ENCODE measurements at regions not wholly inside any gene's neighbourhood (a gene's known extent, or its start where the extent isn't known, plus 50 kb on each side); places are given as distances from the start of the nearest gene placed in this dataset.
"Not testable (repeated sequence)": the region's sequence is repeated elsewhere in the genome, so short reads cannot be mapped to it uniquely, and the experiment has no call there.

GRCh38 chr3:173342679-173343078, 54.9 kb upstream of the NLGN1 start:
- H3K4me1 ChIP-seq (ENCODE audit: control insufficient read depth, insufficient read depth, low read length) = no peaks in the 10 kb centered on the region
- H3K27me3 ChIP-seq (ENCODE audit: control insufficient read depth, insufficient read depth) = no peaks in the 10 kb centered on the region
- no peaks in the 10 kb centered on the region for H3K9me3 ChIP-seq (ENCODE audit: control insufficient read depth, low read length)
- no peak overlapping the region for H3K27ac ChIP-seq (ENCODE audit: low read length)
- DNase-seq (no peak), ATAC-seq (no peak)
- WGBS = 89% methylated on average over 1 of the region's 1 CpG
- intact Hi-C loops (cut with DNase I) = no loop called here
- no peak overlapping the region for H3K4me3 ChIP-seq (ENCODE audit: low read length)

GRCh38 chr3:173340626-173341025, 56.9 kb upstream of the NLGN1 start:
- intact Hi-C loops (cut with DNase I) = no loop called here
- H3K4me3 ChIP-seq (ENCODE audit: low read length) = no peak overlapping the region
- no peaks in the 10 kb centered on the region for H3K4me1 ChIP-seq (ENCODE audit: control insufficient read depth, insufficient read depth, low read length)
- no peak for DNase-seq
- no peak for ATAC-seq
- 47% methylated on average over 2 of the region's 2 CpGs for WGBS
- no peaks in the 10 kb centered on the region for H3K9me3 ChIP-seq (ENCODE audit: control insufficient read depth, low read length)
- H3K27ac ChIP-seq (ENCODE audit: low read length) = no peak overlapping the region
- H3K27me3 ChIP-seq (ENCODE audit: control insufficient read depth, insufficient read depth) = no peaks in the 10 kb centered on the region

GRCh38 chr3:173336261-173336660, 61.3 kb upstream of the NLGN1 start:
- DNase-seq (no peak), ATAC-seq (no peak)

DNA sequence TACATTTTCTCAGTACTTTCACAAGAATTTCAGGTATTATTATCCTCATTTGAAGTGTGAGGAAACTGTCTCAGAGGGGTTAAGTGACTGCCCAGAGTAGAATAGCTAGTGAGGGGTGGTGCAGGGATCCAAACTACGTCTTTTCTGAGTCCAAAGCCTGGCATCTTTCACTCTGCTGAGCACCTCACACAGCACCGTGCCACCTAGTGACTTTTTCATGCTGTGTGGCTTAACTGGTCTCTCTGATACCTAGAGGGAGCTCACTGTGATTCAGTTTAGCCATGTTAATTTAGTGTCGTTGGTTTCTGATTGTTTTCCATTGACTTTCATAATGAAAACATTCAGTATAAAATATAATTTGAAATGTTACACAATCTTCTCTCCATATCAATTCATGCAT, 91.4 kb upstream of the NLGN1 start:
- H3K4me3 ChIP-seq (ENCODE audit: low read length) = no peak overlapping the region
- no peaks in the 10 kb centered on the region for H3K27me3 ChIP-seq (ENCODE audit: control insufficient read depth, insufficient read depth)
- ATAC-seq (no peak), DNase-seq (no peak)
- WGBS = 53% methylated on average over 3 of the region's 3 CpGs
- no peak overlapping the region for H3K27ac ChIP-seq (ENCODE audit: low read length)
- no peaks in the 10 kb centered on the region for H3K9me3 ChIP-seq (ENCODE audit: control insufficient read depth, low read length)
- intact Hi-C loops (cut with DNase I) = no loop called here
- H3K4me1 ChIP-seq (ENCODE audit: control insufficient read depth, insufficient read depth, low read length) = no peaks in the 10 kb centered on the region

More at GRCh38 chr3:173336261-173336660, 61.3 kb upstream of the NLGN1 start:
- WGBS = 93% methylated on average over 5 of the region's 5 CpGs
- Histone ChIP-seq H3K4me3 (ENCODE audit: low read length) (no peak overlapping the region), H3K9me3 (ENCODE audit: control insufficient read depth, low read length) (no peaks in the 10 kb centered on the region), H3K27ac (ENCODE audit: low read length) (no peak overlapping the region), H3K4me1 (ENCODE audit: control insufficient read depth, insufficient read depth, low read length) (no peaks in the 10 kb centered on the region), H3K27me3 (ENCODE audit: control insufficient read depth, insufficient read depth) (no peaks in the 10 kb centered on the region)
- intact Hi-C loops (cut with DNase I) = no loop called here

DNA sequence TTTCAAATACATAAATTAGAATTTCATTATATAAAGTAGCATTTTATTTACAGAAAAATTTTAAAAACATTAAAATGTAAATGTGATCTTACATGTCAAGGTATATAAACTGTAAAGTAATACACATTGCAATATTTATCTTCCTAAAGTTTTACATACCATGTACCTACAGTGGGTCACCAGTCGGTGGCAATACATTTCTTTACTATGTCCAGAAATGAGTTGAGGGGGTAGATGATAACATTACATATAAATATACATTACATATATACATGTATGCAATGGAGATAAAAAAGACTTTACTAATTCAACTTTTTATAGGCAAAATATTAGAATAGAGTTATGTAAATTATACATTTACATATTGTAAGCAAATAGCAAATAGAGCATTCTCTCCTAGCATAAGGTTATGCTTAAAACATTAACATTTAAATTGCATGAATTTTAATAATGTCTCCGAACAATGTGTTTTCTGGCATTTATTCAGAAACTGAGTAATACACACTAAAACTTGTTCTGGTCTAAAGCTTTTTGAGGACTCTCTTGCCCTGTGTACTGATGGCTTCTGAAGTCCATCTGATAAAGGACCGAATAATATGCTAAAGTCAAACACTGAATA, 93.3 kb upstream of the NLGN1 start:
- 54% methylated on average over 3 of the region's 3 CpGs for WGBS
- H3K4me1 ChIP-seq (ENCODE audit: control insufficient read depth, insufficient read depth, low read length) = no peaks in the 10 kb centered on the region
- intact Hi-C loops (cut with DNase I) = no loop called here
- no peaks in the 10 kb centered on the region for H3K9me3 ChIP-seq (ENCODE audit: control insufficient read depth, low read length)
- no peaks in the 10 kb centered on the region for H3K27me3 ChIP-seq (ENCODE audit: control insufficient read depth, insufficient read depth)
- DNase-seq = no peak
- no peak overlapping the region for H3K27ac ChIP-seq (ENCODE audit: low read length)
- no peak overlapping the region for H3K4me3 ChIP-seq (ENCODE audit: low read length)
- ATAC-seq = no peak

- Histone ChIP-seq H3K4me1 (ENCODE audit: control insufficient read depth, insufficient read depth, low read length) (no peaks in the 10 kb centered on the region), H3K9me3 (ENCODE audit: control insufficient read depth, low read length) (no peaks in the 10 kb centered on the region), H3K27ac (ENCODE audit: low read length) (no peak overlapping the region), H3K27me3 (ENCODE audit: control insufficient read depth, insufficient read depth) (no peaks in the 10 kb centered on the region), H3K4me3 (ENCODE audit: low read length) (no peak overlapping the region)
- 59% methylated on average over 5 of the region's 5 CpGs for whole genome bisulfite sequencing
- intact Hi-C loops (cut with DNase I) = no loop called here
- ATAC-seq (no peak), DNase-seq (no peak)
Observed at GRCh38 chr3:173301647-173302046, 95.9 kb upstream of the NLGN1 start.

DNA sequence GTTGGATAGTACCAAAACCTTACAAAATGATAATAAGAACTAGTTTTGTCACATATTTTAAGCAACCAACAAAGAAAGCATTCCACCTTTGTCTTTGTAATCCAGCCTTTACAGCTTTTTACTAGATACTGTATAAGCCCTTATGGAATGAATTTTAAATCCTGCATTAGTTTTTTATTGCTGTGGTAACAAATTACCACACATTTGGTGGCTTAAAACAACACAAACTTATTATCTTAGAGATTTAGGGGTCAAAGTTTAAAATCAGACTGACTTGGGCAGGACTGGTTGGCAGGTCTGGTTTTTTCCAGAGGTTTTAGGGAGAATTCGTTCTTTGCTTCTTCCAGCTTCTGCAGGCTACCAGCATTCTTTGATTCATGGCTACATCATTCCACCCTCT, 108.5 kb upstream of the NLGN1 start:
- no peak for ATAC-seq
- WGBS = 46% methylated on average over 1 of the region's 1 CpG

DNA sequence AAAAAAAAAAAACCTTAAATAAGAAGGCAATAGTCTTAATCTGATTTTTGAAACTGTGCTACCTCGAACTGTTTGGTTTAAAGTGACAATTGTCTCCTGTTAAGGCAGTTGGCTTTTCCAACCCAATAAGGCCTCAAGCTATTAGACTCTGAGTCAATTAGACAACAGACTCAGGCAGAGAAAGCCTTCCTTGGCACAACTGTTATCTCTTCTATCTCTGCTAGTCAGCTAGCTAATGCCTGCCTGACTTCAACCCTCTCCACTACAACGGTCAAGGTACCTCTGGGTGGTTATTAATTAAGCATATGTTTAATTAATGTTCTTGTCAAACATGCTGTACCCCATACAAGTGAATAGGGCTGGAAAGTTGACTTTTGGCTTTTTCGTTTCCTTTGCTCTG, 110.2 kb upstream of the NLGN1 start:
- Histone ChIP-seq H3K27ac (ENCODE audit: low read length) (no peak overlapping the region), H3K4me3 (ENCODE audit: low read length) (no peak overlapping the region), H3K27me3 (ENCODE audit: control insufficient read depth, insufficient read depth) (no peaks in the 10 kb centered on the region), H3K4me1 (ENCODE audit: control insufficient read depth, insufficient read depth, low read length) (no peaks in the 10 kb centered on the region), H3K9me3 (ENCODE audit: control insufficient read depth, low read length) (no peaks in the 10 kb centered on the region)
- intact Hi-C loops (cut with DNase I) = no loop called here
- WGBS = 76% methylated on average over 3 of the region's 3 CpGs
- ATAC-seq = no peak
- no peak for DNase-seq

More for the DNA sequence above, 108.5 kb upstream of the NLGN1 start:
- no peak overlapping the region for H3K4me3 ChIP-seq (ENCODE audit: low read length)
- intact Hi-C loops (cut with DNase I) = no loop called here
- no peaks in the 10 kb centered on the region for H3K9me3 ChIP-seq (ENCODE audit: control insufficient read depth, low read length)
- H3K27ac ChIP-seq (ENCODE audit: low read length) = no peak overlapping the region
- no peak for DNase-seq
- H3K27me3 ChIP-seq (ENCODE audit: control insufficient read depth, insufficient read depth) = no peaks in the 10 kb centered on the region
- no peaks in the 10 kb centered on the region for H3K4me1 ChIP-seq (ENCODE audit: control insufficient read depth, insufficient read depth, low read length)

DNA sequence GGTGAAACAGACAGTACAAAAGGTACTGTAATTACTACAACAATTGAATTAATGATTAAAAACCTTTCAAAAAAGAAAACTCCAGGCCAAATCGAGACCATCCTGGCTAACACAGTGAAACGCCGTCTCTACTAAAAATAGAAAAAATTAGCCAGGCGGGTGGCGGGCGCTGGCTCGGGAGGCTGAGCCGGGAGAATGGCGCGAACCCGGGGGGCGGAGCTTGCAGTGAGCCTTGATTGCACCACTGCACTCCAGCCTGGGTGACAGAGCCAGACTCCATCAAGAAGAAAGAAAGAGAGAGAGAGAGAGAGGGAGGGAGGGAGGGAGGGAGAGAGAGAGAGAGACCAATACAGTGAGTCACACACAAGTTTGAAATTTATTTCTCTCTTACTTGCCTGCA, 111.0 kb upstream of the NLGN1 start:
- 96% methylated on average over 12 of the region's 12 CpGs for WGBS
- H3K4me1 ChIP-seq (ENCODE audit: control insufficient read depth, insufficient read depth, low read length); H3K4me3 ChIP-seq (ENCODE audit: low read length); H3K27ac ChIP-seq (ENCODE audit: low read length); ATAC-seq; DNase-seq; intact Hi-C loops (cut with DNase I); H3K9me3 ChIP-seq (ENCODE audit: control insufficient read depth, low read length); H3K27me3 ChIP-seq (ENCODE audit: control insufficient read depth, insufficient read depth): not testable (repeated sequence)

GRCh38 chr3:173284301-173284700, 113.2 kb upstream of the NLGN1 start:
- H3K9me3 ChIP-seq (ENCODE audit: control insufficient read depth, low read length) = no peaks in the 10 kb centered on the region
- no peaks in the 10 kb centered on the region for H3K27me3 ChIP-seq (ENCODE audit: control insufficient read depth, insufficient read depth)
- DNase-seq (no peak), ATAC-seq (no peak)
- H3K27ac ChIP-seq (ENCODE audit: low read length) = no peak overlapping the region
- no peak overlapping the region for H3K4me3 ChIP-seq (ENCODE audit: low read length)
- intact Hi-C loops (cut with DNase I) = no loop called here
- WGBS = 80% methylated on average over 6 of the region's 6 CpGs
- H3K4me1 ChIP-seq (ENCODE audit: control insufficient read depth, insufficient read depth, low read length) = no peaks in the 10 kb centered on the region

DNA sequence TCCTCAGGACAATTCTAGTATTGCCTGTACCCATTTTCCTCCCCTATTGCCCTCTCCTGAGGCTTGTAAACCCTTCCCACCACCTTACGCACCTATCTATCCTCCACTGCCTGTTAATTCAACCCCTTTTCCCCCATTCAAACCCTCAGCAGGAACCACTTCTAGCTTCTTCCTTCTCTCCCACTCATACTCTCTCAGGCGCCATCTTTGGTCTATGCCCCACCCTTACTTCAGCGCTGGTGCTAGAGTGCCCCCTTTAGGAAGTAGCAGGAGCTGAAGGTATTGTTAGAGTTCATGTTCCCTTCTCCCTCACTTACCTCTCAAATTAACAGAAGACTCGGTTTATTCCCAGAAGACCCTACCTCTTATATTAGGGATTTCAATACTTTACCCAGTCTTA, 121.8 kb upstream of the NLGN1 start:
- no peaks in the 10 kb centered on the region for H3K4me1 ChIP-seq (ENCODE audit: control insufficient read depth, insufficient read depth, low read length)
- ATAC-seq (no peak), DNase-seq (no peak)
- H3K4me3 ChIP-seq (ENCODE audit: low read length) = no peak overlapping the region
- 88% methylated on average over 4 of the region's 4 CpGs for WGBS
- no peaks in the 10 kb centered on the region for H3K9me3 ChIP-seq (ENCODE audit: control insufficient read depth, low read length)
- intact Hi-C loops (cut with DNase I) = no loop called here
- H3K27me3 ChIP-seq (ENCODE audit: control insufficient read depth, insufficient read depth) = no peaks in the 10 kb centered on the region
- H3K27ac ChIP-seq (ENCODE audit: low read length) = no peak overlapping the region

DNA sequence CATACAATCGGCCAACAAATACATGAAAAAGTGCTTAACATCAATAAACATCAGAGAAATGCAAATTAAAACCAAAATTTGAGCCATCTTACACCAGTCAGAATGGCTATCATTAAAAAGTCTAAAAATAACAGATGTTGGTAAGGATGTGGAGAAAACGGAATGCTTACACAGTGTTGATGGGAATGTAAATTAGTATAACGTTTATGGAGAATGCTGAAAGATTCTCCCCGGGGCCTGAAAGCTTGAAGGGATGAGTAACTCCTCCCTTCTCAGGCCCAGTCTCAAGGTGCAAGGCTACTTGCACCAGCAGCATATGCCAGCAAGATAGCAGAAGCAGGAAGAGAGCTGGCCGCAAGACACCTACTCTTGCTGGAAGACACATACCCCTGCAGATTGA, 123.7 kb upstream of the NLGN1 start:
- Histone ChIP-seq H3K4me3 (ENCODE audit: low read length) (no peak overlapping the region), H3K27me3 (ENCODE audit: control insufficient read depth, insufficient read depth) (no peaks in the 10 kb centered on the region), H3K4me1 (ENCODE audit: control insufficient read depth, insufficient read depth, low read length) (no peaks in the 10 kb centered on the region), H3K27ac (ENCODE audit: low read length) (no peak overlapping the region), H3K9me3 (ENCODE audit: control insufficient read depth, low read length) (no peaks in the 10 kb centered on the region)
- intact Hi-C loops (cut with DNase I) = no loop called here
- DNase-seq (no peak), ATAC-seq (no peak)
- WGBS = 79% methylated on average over 5 of the region's 5 CpGs

All from right cardiac atrium (tissue), 5 donors.